ENCODE measurements at regions not wholly inside any gene's neighbourhood (a gene's known extent, or its start where the extent isn't known, plus 50 kb on each side); places are given as distances from the start of the nearest gene placed in this dataset.
"Not testable (repeated sequence)": the region's sequence is repeated elsewhere in the genome, so short reads cannot be mapped to it uniquely, and the experiment has no call there.

GRCh38 chr12:24507827-24508226 is 441.1 kb downstream of the BCAT1 start:
- DNase-seq (ENCODE audit: low spot score) = peak; percentile 15

GRCh38 chr12:24505366-24506015 is 443.4 kb downstream of the BCAT1 start:
- no peak for DNase-seq (ENCODE audit: low spot score)

- not testable (repeated sequence) for DNase-seq (ENCODE audit: low spot score)
Measured at GRCh38 chr12:24503477-24503876, 445.4 kb downstream of the BCAT1 start.

GRCh38 chr12:24500831-24501230 is 448.1 kb downstream of the BCAT1 start:
- DNase-seq (ENCODE audit: low spot score) = no peak

GRCh38 chr12:24500421-24500820 is 448.5 kb downstream of the BCAT1 start:
- no peak for DNase-seq (ENCODE audit: low spot score)

- DNase-seq (ENCODE audit: low spot score) = no peak
Measured at GRCh38 chr12:24499151-24500146, 449.5 kb downstream of the BCAT1 start.

- DNase-seq (ENCODE audit: low spot score) = no peak
Measured at GRCh38 chr12:24496755-24497154, 452.1 kb downstream of the BCAT1 start.

- DNase-seq (ENCODE audit: low spot score) = no peak
Measured at GRCh38 chr12:24494401-24494800, 454.5 kb downstream of the BCAT1 start.

GRCh38 chr12:24491968-24492367 is 456.9 kb downstream of the BCAT1 start:
- no peak for DNase-seq (ENCODE audit: low spot score)

- no peak for DNase-seq (ENCODE audit: low spot score)
Measured at GRCh38 chr12:24489939-24490338, 459.0 kb downstream of the BCAT1 start.

GRCh38 chr12:24488906-24489619 is 459.8 kb downstream of the BCAT1 start:
- DNase-seq (ENCODE audit: low spot score) = no peak

GRCh38 chr12:24488091-24488596 is 460.8 kb downstream of the BCAT1 start:
- no peak for DNase-seq (ENCODE audit: low spot score)

GRCh38 chr12:24487606-24488005 is 461.3 kb downstream of the BCAT1 start:
- DNase-seq (ENCODE audit: low spot score) = no peak

GRCh38 chr12:24483732-24484131 is 465.2 kb downstream of the BCAT1 start:
- no peak for DNase-seq (ENCODE audit: low spot score)

GRCh38 chr12:24482882-24483604 is 465.9 kb downstream of the BCAT1 start:
- DNase-seq (ENCODE audit: low spot score) = no peak

GRCh38 chr12:24482044-24482443 is 466.9 kb downstream of the BCAT1 start:
- no peak for DNase-seq (ENCODE audit: low spot score)

GRCh38 chr12:24480766-24481449 is 468.0 kb downstream of the BCAT1 start:
- DNase-seq (ENCODE audit: low spot score) = no peak

- no peak for DNase-seq (ENCODE audit: low spot score)
Measured at GRCh38 chr12:24479131-24479530, 469.8 kb downstream of the BCAT1 start.

GRCh38 chr12:24478254-24478653 is 470.6 kb downstream of the BCAT1 start:
- DNase-seq (ENCODE audit: low spot score) = no peak

GRCh38 chr12:24476310-24476709 is 472.6 kb downstream of the BCAT1 start:
- no peak for DNase-seq (ENCODE audit: low spot score)

GRCh38 chr12:24475337-24475736 is 473.6 kb downstream of the BCAT1 start:
- no peak for DNase-seq (ENCODE audit: low spot score)

Measured in HuH-7.5 (cell line).